ENCODE measurements at regions not wholly inside any gene's neighbourhood (a gene's known extent, or its start where the extent isn't known, plus 50 kb on each side); places are given as distances from the start of the nearest gene placed in this dataset.

DNA sequence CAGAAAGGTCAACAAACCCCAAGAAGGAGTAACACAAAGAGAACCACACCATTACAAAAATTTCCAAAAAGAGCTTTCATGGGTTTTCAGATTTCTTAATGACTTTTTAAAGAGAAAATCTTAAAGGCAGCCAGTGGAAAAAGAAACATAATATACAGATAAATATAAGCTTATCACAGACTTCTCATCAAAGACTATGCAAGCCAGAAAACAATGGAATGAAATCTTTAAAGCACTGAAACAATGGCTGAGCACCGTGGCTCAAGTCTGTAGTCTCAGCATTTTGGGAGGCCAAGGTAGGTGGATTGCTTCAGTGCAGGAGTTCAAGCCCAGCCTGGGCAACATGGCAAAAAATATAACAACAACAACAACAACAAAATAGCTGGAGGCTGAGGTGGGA, 237.4 kb downstream of the CYP26B1 start:
- no peak for DNase-seq

DNA sequence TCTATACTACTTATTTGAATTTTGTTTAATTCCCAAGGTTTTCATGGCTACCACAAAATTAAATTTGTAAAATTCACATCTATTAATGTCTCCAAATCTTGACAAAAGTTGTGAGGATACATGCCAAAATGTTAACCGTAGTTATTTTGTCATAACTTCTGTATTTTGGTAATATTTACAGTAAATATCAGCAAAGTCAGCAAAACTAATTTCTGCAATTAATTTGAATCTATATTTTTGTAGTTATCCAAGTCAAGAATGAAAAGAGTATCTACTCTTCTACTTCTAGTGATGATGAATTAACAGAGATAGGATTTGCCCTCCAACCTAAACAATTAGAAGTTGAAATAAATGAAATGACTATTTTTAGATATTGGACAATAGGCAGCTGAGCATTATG, 238.9 kb downstream of the CYP26B1 start:
- no peak for DNase-seq

DNA sequence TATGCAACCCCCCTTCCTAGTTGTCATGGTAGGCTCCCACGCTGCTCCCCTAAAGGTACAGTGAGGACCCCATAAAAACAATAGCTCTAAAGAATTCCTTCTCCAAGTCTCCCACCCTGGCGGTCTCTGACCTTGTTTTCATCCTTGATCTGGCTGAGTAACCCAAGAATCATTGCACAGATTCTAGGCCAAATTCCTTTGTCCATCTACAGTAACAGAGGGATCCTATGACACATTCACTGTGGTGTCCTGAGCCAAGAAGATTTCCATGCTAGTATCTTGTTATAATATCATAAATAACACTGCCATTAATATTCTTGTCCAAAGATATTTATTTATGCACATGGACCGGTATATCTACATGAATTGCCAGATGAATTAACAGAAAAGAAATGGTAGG, 240.2 kb downstream of the CYP26B1 start:
- no peak for DNase-seq

DNA sequence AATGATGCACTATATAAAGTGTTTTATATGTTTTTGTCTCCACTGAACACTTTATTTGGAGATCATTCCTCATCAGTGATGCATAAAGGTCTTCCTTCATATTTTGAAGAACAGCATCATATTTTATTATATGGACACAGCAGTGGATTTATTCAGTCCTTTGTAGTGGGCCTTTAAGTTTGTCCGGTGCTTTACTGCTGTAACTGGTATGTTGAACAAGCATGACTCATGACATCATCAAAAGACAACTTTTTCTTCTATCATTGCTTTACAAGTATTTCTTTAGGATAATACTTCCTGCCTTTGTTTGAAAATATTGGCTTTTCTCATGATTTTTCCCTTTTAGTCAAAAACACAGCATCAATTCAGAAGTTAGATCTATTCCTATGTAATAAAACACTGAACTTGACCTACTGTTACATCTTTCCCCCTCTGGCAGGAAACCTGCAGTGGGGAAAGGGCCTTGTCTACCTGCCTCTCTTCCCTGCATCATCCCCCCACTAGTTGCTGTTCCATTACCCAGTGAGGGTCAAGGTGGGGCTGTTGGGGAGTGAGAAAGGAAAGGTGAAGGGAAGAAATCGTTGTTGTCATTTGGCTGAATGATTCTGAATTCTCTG, 241.2 kb downstream of the CYP26B1 start:
- no peak for DNase-seq

DNA sequence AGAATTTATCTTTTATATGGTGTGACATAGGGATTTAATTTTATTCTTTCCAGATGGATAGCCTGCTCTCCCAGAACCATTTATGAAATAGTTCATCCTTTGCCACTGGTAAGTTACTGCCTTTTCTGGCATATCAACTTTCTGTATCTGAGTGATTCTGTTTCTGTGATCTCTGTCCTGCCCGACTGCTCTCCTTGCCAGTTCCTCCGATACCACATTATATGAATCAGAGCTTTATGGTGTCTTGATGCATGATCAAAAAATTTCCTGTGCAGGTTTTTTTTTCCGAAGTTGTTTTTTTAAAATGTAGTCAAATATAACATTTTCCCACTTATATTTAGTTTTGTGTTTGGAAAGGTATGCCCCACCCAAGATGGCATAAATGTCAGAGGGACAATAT, 242.5 kb downstream of the CYP26B1 start:
- no peak for DNase-seq

DNA sequence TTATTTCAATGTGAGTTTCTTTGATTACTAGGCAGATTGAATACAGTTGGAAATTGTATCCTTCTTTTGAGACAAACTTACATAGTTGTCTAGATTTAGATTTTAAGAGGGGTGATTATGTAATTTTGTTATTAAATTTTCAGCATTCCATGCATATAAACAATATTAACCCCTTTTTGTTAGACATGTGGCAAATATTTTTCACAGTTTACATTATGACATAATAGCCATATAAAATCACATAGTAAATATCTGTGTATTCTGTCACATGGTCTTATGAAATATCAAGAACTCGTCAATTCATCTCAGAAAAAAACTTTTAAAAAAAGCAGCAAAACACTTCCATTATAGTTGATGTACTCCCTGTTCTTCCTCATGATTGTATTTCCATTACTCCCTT, 243.8 kb downstream of the CYP26B1 start:
- no peak for DNase-seq

DNA sequence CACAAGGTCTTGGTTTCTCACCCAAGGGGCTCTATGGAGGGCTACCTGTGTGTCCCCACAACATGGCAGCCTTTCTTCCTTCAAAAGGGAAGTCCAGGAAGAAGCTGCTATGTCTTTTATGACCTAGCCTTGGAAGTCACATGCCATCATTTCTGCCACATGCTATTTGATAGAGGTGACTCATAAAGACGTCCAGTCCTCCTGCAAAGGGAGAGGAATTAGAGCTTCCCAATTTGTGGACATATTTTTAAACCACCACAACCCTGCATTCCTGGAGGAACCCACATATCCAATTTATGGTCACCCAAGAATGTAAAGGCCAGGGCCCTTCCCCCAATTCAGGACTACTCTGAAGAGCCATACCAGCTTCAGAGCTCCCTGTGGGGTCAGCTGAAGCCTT, 246.2 kb downstream of the CYP26B1 start:
- no peak for DNase-seq

DNA sequence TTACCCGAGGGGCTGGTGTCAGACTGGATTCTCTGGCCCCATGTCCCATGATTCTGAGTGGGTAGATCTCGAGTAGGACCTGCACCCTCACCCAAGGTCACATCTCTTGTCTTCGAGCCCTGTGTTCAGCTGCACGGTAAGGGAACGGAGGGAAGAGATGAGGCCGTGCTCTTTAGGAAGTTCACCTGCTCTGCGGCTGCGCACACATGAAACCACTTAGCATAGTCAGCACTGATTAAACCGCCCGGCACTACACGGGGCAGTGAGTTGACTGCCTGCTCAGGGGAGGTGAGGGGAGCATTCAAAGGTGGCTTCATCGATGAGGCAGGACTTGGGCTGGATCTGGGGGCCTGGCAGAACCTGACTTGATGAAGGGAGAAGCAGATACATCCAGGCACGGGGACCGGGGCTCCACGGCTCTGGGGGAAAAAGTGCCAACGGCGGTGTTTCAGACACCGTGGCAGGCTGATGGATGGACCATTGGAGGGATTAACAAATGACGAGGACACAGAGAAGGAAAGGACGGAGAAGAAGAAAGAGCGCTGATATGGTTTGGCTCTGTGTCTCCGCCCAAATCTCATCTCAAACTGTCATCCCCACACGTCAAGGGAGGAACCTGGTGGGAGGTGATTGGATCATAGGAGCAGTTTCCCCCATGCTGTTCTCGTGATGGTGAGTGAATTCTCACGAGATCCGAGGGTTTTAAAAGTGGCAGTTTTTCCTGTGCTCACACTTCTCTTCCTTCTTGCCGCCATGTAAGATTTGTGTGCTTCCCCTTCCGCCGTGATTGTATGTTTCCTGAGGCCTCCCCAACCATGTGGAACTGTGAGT, 248.6 kb downstream of the CYP26B1 start:
- DNase-seq = no peak

DNA sequence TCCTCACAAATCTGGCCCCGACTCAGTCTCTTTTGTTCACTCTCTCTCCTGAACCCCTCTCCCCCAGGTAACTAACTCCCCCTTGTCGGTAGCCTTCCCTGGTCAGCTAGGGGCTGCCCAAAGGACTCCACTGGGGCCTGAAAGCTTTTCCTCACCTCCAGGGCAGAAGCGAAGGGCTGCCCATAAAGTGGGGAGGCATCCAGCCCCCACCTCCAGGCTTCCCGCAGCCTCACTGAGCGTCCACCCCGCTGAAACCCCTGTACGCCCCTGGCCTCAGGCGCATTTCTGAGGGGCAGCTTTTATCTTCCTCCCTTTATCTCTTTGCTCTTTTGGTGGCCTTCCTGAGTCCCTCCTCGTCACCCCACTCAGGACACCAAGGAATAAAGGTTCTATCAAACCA, 249.3 kb downstream of the CYP26B1 start:
- no peak for DNase-seq

DNA sequence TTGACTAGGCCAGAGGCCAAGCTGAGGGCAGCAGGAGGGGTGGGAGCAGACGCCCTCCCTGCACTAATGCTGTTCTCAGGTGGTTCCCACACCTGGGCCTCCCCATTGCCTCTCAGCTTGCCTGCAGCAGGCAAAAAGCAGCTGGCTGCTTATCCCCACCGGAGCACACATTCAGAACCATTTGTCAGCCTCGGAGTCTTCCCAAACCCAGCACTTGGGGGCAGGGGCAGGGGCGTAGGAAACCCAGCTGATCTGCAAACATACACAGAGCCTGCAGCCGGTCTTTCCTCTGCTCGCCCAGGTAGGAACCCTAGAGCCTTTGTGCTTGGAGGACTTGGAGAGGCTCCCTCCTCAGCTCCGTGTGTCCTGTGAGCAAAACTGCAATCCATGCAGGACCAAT, 249.8 kb downstream of the CYP26B1 start:
- DNase-seq = no peak

DNA sequence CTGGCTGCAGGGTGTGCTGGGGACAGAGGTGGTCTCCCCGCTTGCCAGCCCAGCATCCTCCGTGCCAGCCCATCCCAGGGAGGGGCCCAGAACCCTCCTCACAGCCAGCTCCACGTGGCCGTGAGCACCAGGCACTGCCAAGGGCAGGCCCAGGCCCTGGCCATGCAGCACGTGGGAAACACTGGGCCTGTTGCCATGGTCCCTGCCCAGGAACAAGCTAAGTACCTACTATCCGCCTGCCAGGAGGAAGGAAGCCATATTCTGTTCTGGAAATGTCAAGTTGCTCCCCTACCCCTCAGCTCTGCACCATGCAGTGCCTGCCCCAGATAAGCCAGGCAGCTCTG, 250.6 kb downstream of the CYP26B1 start:
- no peak for DNase-seq

DNA sequence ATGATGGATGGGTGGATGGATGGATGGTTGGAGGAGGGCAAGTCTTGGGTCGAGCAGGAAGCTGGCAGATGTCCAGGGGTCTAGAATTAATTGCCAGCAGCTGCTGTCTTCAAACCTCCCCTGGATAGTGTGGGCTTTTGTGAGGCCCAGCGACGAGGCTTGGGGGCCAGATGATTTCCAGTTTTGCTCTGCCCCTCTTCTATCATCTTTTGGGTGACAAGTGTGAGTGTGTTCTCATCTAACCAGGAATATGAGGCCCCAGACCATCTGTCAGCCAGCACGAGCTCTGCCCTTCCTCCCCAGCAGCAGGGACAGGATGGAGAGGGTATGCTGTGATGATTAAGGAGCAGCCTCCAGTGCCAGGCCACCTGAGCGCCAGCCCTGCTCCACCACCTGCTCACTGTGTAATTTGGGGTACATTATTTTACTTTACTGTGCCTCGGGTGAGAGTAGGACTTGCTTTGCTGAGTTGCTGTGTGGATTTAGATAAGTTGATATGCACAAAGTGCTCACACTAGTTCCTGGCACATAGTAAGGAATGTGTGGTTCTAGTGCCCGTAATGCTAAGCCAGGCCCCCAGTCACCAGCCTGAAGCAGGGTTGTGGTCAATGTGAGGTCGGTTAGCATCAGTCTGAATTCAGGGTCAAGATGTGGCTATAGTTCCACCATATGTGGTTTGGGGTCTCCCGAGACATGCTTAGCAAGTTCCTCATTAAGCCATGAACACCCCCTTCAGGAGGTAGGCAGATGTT, 251.1 kb downstream of the CYP26B1 start:
- DNase-seq = no peak

DNA sequence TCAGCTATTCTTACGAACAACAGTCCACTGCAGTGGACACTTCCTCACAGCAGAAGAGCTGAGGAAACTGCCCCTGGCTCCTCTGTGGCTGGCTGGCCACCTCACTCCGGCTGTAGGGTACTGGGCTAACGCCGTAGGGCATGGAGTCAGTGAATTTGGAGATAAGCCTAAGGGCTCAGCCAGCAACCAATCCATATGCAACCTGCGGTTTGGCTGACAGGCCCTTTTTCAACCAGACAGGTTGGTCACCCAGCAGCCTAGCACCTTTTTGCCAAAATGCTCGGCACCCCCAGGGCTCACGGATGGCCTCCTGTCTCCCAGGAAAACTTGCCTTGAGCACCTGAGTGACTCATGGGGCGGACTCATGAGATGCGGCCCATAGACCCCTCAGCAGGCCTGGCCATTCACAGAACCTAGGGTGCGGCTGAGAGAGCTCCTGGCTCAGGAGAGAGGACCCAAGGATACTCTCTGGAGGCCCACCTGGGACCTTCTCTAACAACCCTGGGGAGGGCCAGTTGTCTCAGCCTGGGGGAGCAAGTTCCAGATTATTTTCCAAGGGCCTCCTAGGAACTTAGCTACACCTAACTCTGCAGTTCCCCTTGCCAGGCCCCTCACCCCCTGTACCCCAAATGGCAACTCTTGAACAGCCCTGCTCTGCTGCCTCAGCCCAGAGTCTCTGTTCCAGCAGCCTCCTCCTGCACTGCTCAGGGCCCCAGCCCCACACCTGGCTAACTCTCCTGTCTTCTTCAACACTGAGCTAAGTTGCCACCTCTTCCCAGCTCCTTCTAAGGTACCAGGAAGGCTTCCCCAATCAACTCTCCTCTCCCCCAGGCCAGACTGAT, 252.1 kb downstream of the CYP26B1 start:
- no peak for DNase-seq

DNA sequence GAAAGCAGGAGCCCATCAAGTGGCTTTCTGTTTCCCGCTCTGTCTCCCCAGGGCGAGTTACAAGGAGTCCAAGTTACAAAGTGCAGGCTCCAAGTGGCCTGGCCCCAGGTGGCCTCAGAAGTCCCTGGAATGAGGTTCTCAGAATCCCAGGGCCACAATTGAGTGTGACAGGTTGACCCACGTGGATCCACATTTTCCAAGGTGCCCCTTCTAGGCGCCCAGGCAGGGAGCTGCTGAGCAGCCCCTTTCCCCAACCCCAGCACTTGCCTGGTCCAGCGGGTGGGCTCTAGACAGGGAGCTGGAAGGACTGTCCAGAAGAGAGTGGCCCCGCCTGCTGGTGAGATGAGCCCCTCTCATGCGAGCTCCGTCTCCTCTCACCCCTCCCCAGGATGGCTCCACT, 253.4 kb downstream of the CYP26B1 start:
- no peak for DNase-seq

DNA sequence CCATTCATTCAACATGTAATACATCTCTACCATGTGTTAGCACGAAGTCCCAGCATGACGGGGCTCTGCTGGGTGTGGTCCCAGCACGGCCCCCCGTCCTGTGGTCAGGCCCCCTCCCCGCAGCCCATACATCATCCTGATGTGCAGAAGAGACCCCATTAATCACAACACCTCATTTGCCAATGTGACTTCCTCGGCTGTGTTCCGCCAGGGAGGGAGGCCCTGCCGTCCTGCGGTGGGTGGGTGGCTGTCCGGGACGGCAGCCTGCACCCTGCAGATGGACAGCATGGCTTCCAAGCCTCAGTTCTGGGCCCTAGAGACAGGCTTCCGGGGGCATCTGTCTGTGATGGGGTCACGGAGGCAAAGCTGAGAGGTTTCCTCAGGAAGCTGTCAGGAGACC, 254.0 kb downstream of the CYP26B1 start:
- no peak for DNase-seq

DNA sequence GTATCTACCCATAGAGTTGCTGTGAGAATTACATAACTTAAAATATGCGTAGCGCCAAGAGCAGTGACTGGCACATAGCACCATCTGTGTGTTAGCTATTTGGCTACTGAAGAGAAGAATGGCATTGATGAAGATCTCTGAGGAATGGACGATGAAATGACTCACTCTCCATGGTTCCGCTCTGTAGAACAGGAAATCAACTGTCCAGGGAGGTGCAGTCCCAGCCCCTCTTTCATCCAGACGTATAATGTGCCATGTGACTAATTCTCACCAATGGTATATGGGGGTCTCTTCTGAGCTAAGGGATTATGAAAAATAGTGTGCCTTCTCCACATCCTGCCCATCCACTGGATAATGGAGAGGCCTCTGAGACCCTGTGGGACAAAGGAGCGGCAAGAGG, 254.8 kb downstream of the CYP26B1 start:
- DNase-seq = no peak

DNA sequence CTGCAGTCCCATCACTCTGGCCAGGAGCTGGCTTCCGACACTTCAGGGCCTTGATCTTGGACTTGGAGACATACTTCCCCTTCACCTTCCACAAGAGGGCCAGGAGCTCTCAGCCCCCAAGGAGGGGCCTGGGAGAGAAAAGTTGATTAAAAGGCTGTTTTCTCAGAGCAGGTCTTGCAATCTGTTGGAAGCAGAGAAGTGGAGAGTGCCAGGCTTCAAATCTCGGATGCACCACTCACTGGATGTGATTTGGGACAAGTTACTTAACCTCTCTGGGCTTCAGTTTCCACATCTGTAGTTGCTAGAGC, 255.3 kb downstream of the CYP26B1 start:
- DNase-seq = no peak

DNA sequence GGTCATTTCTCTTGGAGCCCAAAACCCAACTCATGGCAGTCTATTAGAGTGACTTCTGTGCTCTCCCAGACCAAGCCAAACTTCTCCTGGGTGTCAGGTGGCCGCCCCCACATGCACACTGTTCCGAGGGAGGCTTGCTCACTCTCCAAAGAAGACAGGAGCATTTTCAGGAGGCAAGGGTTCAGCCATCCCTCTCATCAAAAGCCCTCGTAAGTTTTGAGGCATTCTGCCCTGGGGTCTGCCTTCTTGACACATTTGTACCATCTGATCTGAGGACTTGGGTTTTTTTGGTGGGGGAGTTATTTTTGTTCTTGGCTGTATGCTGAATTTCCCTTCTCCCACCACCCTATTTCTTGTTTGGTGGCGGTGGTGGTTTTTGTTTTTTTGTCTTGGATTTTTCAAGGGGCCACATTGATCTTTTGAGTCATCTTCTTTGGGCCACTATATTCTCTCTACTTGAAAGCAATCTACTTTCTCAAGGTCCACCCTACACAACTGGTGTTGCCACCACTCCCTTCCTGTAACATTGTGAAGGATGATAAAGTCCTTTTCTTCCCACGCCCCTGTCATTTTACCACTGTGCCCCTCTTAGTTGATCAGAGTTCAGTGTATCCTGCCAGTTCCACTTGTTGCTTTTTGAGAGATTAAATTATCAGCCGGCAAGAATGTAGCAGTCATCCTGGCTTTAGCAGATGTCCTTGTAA, 255.8 kb downstream of the CYP26B1 start:
- peak; percentile 5 for DNase-seq

DNA sequence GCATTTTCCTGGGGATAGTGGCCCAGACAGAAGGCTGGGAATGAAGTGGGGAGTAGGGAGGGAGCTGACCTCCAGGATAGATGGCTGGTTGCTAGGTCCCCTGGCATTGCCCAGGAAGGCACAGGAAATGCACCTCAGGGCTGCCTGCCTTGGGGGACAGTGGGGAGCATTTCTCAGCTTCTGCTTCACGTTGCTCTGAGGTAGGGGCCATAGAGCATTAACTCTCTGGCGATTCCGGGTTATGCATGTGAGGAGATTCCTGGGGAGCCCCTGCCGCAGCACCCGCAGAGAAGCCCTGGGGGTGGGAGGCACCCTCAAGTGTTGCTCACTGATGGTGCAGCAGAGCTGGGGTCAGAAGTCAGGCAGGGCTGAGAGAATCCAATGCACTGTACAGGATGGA, 256.5 kb downstream of the CYP26B1 start:
- DNase-seq = peak; percentile 58

DNA sequence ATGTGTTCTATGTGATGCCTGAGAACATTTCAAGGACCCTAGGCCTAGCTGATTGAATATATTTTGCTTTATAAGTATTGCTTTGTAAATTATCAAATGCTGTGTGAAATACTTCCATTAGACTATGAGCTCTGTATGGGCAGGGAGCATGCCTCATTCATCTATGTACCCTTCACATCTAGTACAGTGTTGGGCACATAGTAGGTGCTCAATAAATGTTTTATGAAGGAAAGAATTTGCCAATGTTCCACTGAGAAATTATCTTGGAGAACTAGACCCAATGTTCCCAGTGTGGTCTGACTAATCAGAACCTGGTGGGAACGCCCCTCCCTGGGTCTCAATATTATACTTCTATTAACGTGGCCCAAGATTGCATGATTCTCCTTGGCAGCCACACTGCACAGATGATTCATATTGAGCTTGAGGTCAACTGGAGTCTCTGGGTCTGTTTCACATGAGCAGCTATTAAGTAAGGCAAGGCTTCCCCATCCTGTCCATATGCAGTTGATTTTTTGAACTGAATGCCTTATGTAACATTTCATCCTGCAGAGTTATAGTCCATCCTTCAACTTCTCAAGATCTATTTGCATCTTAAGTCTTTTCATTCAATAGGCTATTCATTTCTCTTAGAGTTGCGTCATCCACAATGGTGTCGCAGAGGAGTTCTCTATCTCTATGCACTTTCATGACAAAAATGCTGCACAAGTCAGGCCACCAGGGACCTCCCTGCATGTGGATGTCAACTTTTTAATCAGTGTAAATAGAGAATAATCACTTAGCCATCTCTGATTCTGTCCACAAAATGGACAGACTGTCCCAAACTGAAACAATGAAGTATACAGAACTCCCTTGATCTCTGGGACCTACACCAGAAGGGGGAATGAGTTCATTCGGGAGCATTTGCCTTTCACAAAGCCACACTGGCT, 257.6 kb downstream of the CYP26B1 start:
- DNase-seq = no peak

DNA sequence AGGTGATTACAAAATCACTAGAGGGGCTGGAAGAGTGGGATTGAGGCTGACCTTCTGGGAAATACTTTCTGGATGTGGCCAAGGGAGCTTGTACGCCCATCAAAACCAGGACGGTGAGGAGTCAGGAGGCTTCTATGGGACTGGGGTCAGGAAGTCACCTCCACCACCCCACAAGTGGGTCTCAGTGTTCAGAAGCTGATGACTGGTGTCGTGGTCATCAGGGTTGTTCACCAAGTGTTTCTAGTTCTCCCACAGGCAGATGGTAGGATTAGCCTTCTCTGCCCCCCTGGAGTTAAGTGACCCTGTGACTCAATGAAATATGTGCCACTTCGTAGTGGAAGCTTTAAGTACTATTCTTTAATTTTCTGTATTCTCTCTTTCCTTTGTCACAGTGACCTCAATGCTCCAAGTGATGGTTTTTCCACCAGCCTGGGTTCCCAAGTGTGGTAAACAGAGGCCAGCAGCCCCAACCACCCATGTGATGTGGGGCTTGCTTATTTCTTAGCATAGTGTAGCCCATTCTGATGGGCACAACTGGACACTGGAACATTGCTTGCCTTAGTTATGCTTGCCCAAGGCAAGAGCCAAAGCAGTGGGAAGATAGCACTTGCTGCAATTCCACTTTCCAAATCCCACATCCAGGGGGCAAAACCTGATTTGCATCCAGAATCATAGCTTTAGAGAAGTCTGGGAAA, 258.8 kb downstream of the CYP26B1 start:
- no peak for DNase-seq

Data from activated effector memory CD4-positive, alpha-beta T cell treated with anti-CD3 and anti-CD28 coated beads, Interleukin-2, amount 50 U/mL, for 16 hours (primary cell).